HG03432 (cell line): ENCODE measurements at regions not wholly inside any gene's neighbourhood (a gene's known extent, or its start where the extent isn't known, plus 50 kb on each side); places are given as distances from the start of the nearest gene placed in this dataset.
A peak's percentile ranks its signal among the peaks of the same experiment; 100 is the strongest.

Experiments
- ATAC-seq: cut with Tn5 transposase; IDR thresholded peaks from one replicate; pipeline ENCODE4 v1.9.1; 2021; ENCODE audit warnings: mild to moderate bottlenecking, moderate library complexity; ENCODE audit not compliant: unreplicated experiment

GRCh38 chr9:89980600-89980999 is 375.8 kb downstream of the GADD45G start:
- ATAC-seq: no peak

GRCh38 chr9:89982016-89982415 is 377.2 kb downstream of the GADD45G start:
- no peak for ATAC-seq

GRCh38 chr9:89983411-89983810 is 378.6 kb downstream of the GADD45G start:
- ATAC-seq: no peak

GRCh38 chr9:89984214-89984613 is 379.4 kb downstream of the GADD45G start:
- ATAC-seq: no peak

GRCh38 chr9:89985068-89985467 is 380.3 kb downstream of the GADD45G start:
- ATAC-seq: no peak

GRCh38 chr9:89986190-89986589 is 381.4 kb downstream of the GADD45G start:
- no peak for ATAC-seq

GRCh38 chr9:89988458-89988857 is 383.6 kb downstream of the GADD45G start:
- no peak for ATAC-seq

GRCh38 chr9:89991204-89991790 is 386.5 kb downstream of the GADD45G start:
- no peak for ATAC-seq

GRCh38 chr9:89992326-89993198 is 387.8 kb downstream of the GADD45G start:
- no peak for ATAC-seq

GRCh38 chr9:89993678-89994630 is 389.1 kb downstream of the GADD45G start:
- no peak for ATAC-seq

GRCh38 chr9:89994988-89995613 is 390.3 kb downstream of the GADD45G start:
- no peak for ATAC-seq

GRCh38 chr9:89996116-89996515 is 391.3 kb downstream of the GADD45G start:
- ATAC-seq: no peak

GRCh38 chr9:89996773-89997172 is 392.0 kb downstream of the GADD45G start:
- no peak for ATAC-seq

GRCh38 chr9:89998633-89999032 is 393.8 kb downstream of the GADD45G start:
- no peak for ATAC-seq

- ATAC-seq: no peak
Measured at GRCh38 chr9:89999176-89999533, 394.3 kb downstream of the GADD45G start.

GRCh38 chr9:89999534-90000370 is 394.9 kb downstream of the GADD45G start:
- peak; percentile 95 for ATAC-seq

- ATAC-seq: no peak
Measured at GRCh38 chr9:90000925-90001324, 396.1 kb downstream of the GADD45G start.

GRCh38 chr9:90001747-90002146 is 396.9 kb downstream of the GADD45G start:
- ATAC-seq: no peak

GRCh38 chr9:90002397-90003271 is 397.8 kb downstream of the GADD45G start:
- ATAC-seq: no peak
